NT2/D1 (cell line): ENCODE measurements at regions not wholly inside any gene's neighbourhood (a gene's known extent, or its start where the extent isn't known, plus 50 kb on each side); places are given as distances from the start of the nearest gene placed in this dataset.

Source experiments
- YY1 ChIP-seq: IDR thresholded peaks from 2 replicates; pipeline ENCODE4 v1.6.1; 2011; ENCODE audit not compliant: insufficient read length, insufficient read depth
- ZNF274 ChIP-seq: IDR thresholded peaks from 2 replicates; pipeline ENCODE4 v1.6.1; 2011; ENCODE audit warnings: mild to moderate bottlenecking, low read depth, low read length

- TF ChIP-seq ZNF274 (no peak), YY1 (no peak)
These were observed 464.2 kb upstream of the DAB1 start for GRCh38 chr1:57887964-57888491.
